Upper lobe of right lung (tissue), 1 donor: ENCODE measurements at regions not wholly inside any gene's neighbourhood (a gene's known extent, or its start where the extent isn't known, plus 50 kb on each side); places are given as distances from the start of the nearest gene placed in this dataset.

Source experiments
- ATAC-seq: fragments of 200-7000 bp; cut with Tn5 transposase; one replicate; pipeline ENCODE4 v1.9.1; 2020; ENCODE audit warnings: mild to moderate bottlenecking, moderate library complexity
- DNase-seq: peaks from one replicate; pipeline ENCODE4 v3.0.0-alpha.2; 2020
- H3K27ac ChIP-seq: fragments of 200-600 bp; one replicate; pipeline ENCODE4 v1.8.0; 2022
- H3K27me3 ChIP-seq: fragments of 200-600 bp; one replicate; pipeline ENCODE4 v1.8.0; 2022; ENCODE audit warnings: mild to moderate bottlenecking
- H3K36me3 ChIP-seq: fragments of 200-600 bp; one replicate; pipeline ENCODE4 v1.8.0; 2022
- H3K4me1 ChIP-seq: fragments of 200-600 bp; one replicate; pipeline ENCODE4 v1.8.0; 2022
- H3K4me3 ChIP-seq: fragments of 200-600 bp; one replicate; pipeline ENCODE4 v1.8.0; 2022; ENCODE audit warnings: mild to moderate bottlenecking
- H3K9me3 ChIP-seq: fragments of 200-600 bp; one replicate; pipeline ENCODE4 v1.8.0; 2022
- CTCF ChIP-seq: fragments of 200-600 bp; IDR thresholded peaks from one replicate; pipeline ENCODE4 v1.8.0; 2022; ENCODE audit warnings: antibody characterized with exemption
- intact Hi-C: fragments of 100-400 bp; cut with DNase I; formaldehyde crosslinking; loops from one replicate; pipeline ENCODE4 v1.11.0; 2022
- donor health status: DM: no; HTN: yes; CAD: no; lungs with severe emphysema.

- Histone ChIP-seq H3K4me1 (peaks cover 9% of the 10 kb centered on the region), H3K36me3 (no peaks in the 10 kb centered on the region), H3K27me3 (no peaks in the 10 kb centered on the region), H3K27ac (no peak overlapping the region), H3K9me3 (no peaks in the 10 kb centered on the region), H3K4me3 (no peak overlapping the region)
- intact Hi-C loops, result no loop called here
- ATAC-seq (no peak), DNase-seq (no peak)
- no peak for TF ChIP-seq CTCF
These were observed 123.1 kb upstream of the MON1B start for GRCh38 chr16:77067900-77068299.

DNA sequence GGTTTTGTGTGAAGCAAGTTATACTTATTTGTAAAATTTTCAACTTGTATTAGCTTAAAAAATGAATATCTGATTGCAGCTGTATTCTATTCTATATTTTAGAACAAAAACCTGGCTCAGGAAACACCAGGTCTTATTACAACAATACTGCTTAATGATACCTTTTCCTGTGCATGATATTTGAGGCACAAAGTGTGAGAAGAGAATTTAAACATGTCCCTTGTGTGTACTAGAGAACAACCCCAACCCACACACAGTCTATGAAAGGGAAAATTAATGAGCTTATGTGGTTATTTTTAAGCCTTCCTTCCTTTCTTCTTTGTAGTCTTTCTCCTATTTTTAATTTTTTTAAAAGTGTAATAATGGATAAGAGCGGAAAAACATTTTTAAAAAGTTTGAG lies 122.6 kb upstream of the MON1B start:
- TF ChIP-seq CTCF, result no peak
- no peaks in the 10 kb centered on the region for H3K36me3 ChIP-seq
- peaks cover 4% of the 10 kb centered on the region for H3K4me1 ChIP-seq
- no peak for DNase-seq
- ATAC-seq, result no peak
- H3K27me3 ChIP-seq, result no peaks in the 10 kb centered on the region
- no peaks in the 10 kb centered on the region for H3K9me3 ChIP-seq
- intact Hi-C loops, result no loop called here
- no peak overlapping the region for H3K4me3 ChIP-seq
- no peak overlapping the region for H3K27ac ChIP-seq

DNA sequence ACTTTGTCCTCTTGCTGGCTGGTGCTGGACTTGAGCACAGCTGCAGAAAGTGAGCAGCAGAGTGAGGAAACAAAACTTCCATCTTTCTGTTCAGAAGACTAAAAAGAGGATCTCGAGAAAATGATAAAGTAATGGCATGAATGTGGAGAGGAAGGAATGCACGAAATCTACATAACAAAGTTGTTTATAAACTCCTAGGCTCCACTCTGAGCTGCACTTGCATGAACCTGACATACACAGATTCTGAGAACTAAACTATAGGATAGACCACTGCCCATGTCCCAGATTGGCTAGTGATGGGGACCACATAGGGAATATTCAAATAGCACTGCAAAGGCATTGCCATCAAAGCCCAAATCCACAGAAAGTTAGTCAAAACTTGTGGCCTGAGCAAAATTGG lies 121.1 kb upstream of the MON1B start:
- DNase-seq (no peak), ATAC-seq (no peak)
- Histone ChIP-seq H3K36me3 (no peaks in the 10 kb centered on the region), H3K4me1 (no peaks in the 10 kb centered on the region), H3K27me3 (no peaks in the 10 kb centered on the region), H3K4me3 (no peak overlapping the region), H3K9me3 (peaks cover 7% of the 10 kb centered on the region), H3K27ac (no peak overlapping the region)
- intact Hi-C loops, result no loop called here
- no peak for TF ChIP-seq CTCF

- DNase-seq (no peak), ATAC-seq (no peak)
- H3K4me3 ChIP-seq, result no peak overlapping the region
- no peaks in the 10 kb centered on the region for H3K27me3 ChIP-seq
- no peaks in the 10 kb centered on the region for H3K4me1 ChIP-seq
- intact Hi-C loops, result no loop called here
- no peak overlapping the region for H3K27ac ChIP-seq
- TF ChIP-seq CTCF, result no peak
- H3K36me3 ChIP-seq, result no peaks in the 10 kb centered on the region
- peaks cover 7% of the 10 kb centered on the region for H3K9me3 ChIP-seq
These were observed 120.3 kb upstream of the MON1B start for GRCh38 chr16:77070683-77071082.

DNA sequence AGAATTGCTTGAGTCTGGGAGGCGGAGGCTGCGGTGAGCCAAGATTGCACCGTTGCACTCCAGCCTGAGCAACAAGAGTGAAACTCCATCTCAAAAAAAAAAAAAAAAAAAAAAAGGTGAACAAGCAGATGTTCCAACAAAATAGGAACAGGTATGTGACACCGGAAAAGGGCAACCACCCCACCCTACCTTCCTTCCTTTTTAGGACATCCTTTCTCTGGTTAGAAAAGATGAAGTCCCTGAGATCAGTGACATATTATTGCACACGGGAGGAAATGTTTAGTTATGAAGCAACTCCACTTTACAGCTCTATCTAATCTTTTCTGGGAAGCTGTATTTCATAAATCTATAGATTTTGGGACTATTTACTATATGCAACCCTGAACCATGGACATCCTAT lies 114.2 kb upstream of the MON1B start:
- TF ChIP-seq CTCF, result no peak
- ATAC-seq (no peak), DNase-seq (no peak)

DNA sequence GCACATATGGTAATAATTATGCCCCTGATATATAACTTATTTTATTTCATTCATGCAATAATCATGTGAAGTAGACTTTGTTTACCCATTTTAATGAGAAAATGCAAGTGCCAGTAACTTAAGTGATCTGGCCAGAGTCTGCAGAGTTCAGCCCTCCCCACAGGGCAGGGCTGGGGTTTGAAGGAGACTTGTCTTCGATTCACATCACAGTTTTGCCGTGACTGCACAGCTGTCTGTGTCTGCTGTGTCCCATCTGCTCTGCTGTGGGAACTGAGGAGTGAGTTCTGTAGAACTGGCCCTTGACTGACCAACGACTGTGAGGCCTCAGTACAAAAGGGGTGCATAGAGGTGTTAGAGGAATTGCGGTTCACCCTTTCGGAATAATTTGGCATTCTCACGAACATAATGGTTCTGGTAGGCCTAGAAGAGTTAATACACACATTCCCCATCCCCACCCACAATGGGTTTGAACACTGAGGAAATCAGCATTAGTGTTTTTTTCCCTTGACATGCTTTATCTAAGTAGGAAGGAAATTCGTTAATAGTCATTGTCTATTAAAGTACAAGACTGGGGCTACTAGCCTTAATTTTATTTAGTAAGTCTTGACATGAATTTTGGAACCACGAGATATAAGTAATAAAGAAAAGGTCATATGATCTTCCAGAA lies 113.6 kb upstream of the MON1B start:
- H3K9me3 ChIP-seq, result peaks cover 7% of the 10 kb centered on the region
- no peaks in the 10 kb centered on the region for H3K27me3 ChIP-seq
- no peak overlapping the region for H3K4me3 ChIP-seq
- intact Hi-C loops, result no loop called here
- DNase-seq (no peak), ATAC-seq (no peak)
- H3K4me1 ChIP-seq, result no peaks in the 10 kb centered on the region
- no peak for TF ChIP-seq CTCF
- no peak overlapping the region for H3K27ac ChIP-seq
- H3K36me3 ChIP-seq, result no peaks in the 10 kb centered on the region

More for the DNA sequence above, 114.2 kb upstream of the MON1B start:
- Histone ChIP-seq H3K4me3 (no peak overlapping the region), H3K27me3 (no peaks in the 10 kb centered on the region), H3K9me3 (peaks cover 7% of the 10 kb centered on the region), H3K27ac (no peak overlapping the region), H3K4me1 (no peaks in the 10 kb centered on the region), H3K36me3 (no peaks in the 10 kb centered on the region)
- intact Hi-C loops, result no loop called here
